Pulmonary artery endothelial cell (primary cell): ENCODE measurements at regions not wholly inside any gene's neighbourhood (a gene's known extent, or its start where the extent isn't known, plus 50 kb on each side); places are given as distances from the start of the nearest gene placed in this dataset.

ENCODE experiments used
- DNase-seq: peaks from one replicate; pipeline ENCODE4 v3.0.0-alpha.2; 2011; ENCODE audit warnings: low read depth, low spot score

DNA sequence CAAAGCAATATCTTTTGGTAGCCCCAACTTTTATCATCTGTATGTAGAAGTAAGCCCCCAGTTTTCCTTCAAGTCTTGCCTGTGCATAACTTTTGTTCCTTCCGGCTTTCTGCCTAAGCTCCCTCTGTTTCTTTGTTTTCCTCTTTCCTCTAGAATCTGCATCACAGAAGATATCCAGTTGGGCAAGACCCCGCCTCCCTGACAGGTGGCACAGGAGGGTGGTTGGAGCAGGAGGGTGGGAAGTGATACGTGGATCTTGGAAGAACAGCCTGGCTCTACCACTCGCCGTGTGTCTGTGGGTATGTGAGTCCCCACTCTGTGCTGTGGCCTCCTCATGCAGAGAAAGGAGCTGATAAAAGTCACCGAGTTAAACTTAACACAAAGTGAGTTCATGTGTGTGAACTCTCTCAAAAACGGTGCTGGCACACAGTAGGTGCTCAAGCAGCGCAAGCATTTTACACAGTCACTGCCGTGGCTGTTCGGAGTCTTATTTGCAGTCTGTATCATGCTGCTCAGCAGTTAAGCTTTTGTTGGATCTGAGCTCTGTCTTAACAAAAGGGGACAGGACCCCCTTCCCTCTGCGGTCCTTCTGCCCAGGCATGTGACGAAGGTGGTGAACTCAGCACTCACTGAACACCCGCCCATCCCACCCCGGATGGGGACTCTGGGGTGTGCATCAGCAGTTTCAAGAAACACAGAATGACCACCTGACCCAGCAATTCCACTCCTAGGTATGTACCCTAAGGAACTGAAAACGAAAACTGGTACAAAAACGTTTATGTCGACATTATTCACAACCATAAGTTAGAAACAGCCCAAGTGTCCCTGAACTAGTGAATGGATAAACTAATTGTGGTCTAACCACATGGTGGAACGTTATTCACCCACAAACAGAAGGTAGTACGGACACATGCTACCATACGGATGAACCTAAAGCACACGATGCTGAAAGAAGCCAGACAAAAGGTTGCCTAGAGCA, 249.1 kb downstream of the CTTN start:
- no peak for DNase-seq

DNA sequence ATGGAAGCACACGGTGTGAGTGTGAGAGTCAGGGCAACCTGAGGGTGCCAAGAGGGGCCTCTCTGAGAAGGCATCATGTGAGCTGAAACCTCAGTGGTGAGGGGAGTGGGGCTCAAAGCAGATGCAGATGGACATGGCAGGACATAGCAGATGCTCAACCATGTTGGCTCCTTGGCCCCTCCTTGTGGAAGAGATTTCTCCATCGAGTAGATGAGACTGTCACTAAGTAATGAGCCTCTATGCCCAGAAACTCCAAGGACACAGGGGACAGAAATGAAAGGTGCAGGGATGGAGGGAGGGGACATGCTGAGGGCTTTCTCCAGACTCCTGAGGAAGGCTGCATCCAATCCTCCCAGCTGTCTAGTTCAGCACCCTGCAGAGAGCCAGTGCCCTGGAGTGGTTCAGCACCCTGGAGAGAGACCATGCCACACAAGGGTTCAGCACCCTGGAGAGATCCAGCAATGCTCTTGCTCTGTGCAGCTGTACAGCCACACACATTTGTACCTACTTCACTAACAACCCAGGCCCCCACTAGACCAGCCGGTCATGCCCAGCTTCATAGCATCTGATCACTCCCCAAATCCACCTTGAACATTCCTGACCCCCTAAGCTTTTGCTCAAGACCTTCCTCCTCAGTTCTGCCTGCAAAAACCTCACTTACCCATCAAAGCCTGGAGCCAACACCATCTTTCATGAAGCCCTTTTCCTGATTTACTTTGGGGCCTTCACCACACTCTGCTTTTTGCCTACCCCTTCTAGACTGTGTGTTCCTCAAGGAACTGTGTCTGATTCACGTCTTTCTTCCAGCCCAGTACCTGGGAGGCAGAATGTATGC, 252.0 kb downstream of the CTTN start:
- DNase-seq: peak; percentile 24

DNA sequence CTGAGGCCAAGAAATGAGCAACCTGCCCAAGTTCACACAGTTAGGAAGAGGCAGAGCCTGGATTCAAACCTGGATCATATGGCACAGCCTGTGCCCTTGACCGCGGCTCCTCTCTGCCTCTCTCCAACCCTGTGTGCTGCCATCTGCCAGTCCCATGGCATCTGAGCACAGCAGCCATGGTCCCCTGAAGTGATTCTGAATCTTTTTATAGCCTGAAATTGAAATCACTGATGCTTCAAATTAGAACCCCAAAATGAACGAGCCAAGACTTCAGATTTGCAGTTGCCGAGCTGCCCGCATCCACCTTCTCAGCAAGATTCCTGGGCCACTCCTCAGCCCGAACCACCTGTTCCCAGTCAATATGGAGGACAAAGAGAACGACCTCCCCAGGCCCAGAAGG, 252.7 kb downstream of the CTTN start:
- DNase-seq: no peak

DNA sequence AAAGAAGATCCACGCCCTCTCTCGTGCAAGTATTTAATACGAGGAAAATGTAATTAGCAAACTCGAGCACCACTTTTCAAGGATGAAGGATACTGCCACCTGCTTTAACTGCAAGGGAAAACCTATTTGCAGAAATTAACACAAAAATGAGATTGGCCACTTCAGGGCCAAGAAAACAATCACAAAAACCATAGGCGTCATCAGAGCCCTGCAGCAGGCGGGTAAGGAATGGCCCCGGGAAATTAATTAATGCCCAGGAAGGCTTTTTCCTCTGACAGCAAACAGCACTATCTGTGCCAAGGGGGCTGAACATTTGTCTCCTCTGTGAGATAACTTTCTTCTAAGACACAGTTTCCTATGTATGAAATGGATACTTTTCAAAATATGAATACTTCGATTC, 255.7 kb downstream of the CTTN start:
- DNase-seq: no peak

DNA sequence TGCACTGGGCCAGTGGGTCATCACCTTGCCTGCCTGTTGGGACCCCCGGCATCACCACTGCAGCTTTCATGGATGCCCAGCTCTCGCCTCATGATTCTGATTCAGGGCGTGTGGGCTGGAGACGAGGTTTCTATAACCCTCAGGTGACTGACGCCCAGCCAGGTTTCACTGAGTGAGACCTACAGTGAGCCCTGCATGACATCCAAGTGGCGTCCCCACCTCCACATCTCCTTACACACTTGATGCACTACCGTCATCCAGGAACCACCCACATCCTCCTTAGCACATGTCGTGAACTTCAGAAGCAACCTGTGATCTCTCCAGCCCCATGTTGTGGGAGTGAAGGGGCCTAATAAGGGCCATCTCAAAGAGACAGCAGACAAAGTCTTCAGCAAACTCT, 257.5 kb downstream of the CTTN start:
- no peak for DNase-seq

DNA sequence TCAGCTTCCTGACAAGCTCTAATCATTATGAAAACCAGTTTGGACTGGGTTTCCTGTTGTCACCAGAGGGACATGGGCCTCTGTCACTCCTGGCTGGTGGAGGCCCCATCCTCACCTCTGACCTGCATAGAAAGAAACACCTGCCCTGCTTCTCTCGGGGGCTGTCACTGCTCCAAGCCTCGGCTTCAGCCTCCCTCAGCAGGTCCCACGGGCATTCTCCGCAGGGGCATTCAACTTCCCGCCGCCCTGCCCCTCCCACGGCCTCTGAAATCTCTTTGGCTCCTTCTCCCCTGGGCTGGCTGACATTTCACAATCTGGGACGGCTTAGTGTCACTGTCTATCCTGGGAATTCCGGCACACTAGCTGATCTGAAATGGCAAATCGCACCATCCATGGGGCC, 257.9 kb downstream of the CTTN start:
- DNase-seq: no peak

DNA sequence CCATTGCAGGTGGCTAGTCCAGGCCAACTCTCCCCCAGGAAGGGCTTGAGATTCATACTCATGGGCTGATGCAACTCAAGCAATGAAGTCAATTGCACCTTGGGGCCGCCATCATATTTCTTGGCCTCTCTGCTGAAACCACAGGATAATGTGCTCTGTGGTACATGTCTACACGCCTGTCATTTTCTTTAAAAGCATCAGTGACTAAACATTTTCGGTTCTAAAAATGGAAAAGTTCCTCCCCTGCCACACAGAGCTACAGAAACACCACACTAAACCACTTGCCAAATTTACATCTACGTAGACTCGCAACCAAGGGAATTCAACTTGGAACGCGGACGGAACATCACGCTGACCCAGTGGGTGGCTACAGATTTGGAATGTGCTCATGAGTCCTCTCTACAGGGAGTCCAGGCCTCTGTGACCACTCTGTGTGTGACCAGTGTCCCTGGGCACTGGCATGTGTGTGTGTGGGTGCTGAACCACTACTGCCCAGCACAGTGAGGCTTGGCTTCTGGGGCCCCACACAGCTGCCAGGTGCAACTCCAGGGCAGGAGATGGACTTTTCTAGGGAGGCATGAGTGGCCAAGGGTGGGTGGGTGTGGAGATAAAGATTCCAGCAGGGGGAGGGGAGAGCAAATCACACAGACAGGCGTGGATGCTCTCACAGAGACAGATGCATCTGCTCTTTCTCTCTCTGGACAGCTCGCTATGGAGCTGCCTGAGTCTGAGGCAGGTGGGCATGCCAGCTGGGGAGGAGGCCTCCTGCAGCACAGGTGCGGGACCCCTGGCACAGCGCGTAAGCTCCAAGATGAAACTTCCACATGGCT, 261.9 kb downstream of the CTTN start:
- DNase-seq: no peak

DNA sequence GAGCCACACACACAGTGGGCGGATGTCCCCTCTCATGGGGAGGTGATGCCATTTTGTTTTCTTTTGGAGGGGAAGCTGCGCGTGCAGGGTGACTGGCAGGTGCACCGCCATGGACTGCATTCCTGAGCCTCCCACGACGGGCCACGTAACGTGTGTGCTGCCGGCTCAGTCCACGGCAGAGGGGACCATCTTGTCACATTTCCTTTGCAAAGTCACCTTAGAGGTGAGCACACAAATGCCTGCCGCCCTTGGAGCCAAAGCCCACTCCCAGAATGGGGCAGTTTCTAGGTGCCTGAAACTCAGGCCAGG, 262.5 kb downstream of the CTTN start:
- no peak for DNase-seq

DNA sequence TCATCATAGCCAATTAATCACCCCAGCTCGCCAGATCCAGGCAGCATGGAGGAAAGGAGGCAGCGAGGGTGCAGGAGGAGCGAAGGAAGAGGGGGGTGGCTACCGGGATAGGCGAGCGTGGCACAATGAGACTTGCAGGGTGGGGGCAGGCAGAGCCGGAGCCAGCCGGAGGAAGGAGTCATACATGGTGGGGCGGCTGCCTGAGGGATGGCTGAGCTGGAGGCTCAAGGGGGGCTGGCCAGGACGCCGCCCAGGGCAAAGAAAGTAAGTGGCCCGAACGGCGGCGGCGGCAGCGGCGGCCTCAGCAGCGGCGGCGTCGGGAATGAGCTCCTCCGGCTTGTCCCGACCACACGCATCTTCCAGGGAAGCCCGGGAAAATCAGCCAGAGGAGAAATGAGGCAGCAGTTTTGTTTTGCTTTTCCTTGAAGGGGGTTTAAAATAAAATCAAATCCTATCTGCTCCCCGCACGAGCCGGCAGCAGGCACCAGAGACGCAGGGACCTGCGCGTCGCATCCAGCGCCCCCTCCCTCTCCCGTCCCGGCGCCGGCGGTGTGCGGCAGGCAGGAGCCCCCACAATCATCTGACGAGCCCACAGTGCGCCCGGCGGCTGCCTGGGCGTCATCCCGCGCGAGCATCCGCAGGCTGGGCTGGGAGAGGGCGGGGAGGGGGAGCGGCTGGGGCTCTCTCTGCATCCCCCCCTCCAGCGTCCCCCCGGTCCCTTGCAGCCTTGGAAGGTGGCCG, 263.6 kb downstream of the CTTN start:
- DNase-seq: no peak

DNA sequence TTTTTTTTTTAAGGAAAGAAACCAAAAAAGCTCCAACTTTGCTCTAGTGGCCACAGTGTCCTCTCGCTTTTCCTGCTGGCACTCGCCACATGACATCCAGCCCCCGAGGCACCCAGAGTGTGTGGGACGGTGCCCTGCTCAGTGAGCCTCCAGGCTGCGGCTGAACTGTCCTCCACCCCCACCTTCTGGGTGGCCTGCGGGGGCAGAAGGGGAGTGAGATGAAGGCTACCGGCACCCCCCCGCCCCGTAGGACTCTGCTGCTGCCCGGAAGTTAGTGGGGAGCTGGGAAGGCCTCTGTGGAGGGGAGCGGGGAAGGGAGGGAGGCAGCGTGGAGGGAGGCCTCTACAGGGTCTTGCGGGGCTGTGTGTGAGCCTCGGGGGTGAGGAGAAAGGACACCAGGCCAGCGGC, 264.4 kb downstream of the CTTN start:
- DNase-seq: no peak

DNA sequence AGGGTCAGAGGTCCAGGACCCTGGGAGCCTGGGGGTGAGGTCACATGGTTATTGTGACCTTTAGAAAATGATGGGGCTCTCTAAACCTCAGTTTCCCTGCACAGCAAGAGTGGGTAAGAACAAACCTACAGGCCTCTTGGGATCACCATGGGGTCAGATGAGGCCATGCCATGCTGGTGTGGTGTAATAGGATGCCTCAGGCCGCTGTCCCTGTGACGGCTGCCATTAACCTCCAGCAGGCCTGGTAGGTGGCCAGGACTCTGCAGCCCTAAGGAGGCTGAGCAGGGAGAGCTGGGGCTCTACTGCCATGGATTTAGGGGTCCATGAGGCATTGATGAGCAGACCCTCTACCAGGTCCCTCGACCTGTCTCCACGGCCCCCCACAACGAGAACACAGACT, 265.5 kb downstream of the CTTN start:
- DNase-seq: no peak

DNA sequence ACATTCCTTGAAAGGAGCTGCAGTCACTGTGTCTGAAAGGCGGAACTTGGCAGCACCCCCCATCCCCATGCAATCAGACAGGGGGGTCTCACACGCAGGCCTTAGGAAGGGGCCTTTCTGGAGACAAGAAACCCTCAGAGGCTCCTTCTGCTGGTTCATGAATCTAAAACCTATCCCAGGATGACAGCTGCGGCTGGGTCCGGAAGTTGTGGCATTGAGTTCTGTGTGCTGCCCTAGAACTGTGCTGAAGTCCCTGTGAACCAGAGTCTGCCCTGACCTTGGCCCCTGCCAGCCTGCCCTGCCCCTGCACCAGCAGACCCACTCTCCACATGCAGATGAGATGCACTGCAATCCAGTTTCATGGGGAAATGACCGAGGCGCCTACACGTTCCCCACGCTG, 268.0 kb downstream of the CTTN start:
- DNase-seq: no peak

DNA sequence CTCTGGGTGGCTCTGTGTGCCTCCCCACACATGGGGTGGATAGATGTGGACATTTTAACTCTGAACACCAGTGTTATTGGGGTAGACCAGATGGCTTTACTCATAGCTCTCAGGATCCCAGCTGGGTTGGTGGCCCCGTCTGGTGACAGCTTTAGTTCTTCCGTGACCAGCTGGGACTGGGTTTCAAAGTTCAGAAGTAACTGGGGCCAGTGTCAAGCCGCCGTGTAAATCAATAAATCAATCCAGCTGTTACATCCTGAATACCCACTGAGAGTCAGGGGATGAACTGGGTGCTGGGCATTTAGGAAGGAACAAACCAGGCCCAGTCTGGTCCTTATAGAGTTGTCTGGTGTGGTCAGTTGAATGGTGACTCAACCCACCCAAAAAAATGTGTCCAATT, 269.4 kb downstream of the CTTN start:
- DNase-seq: no peak

DNA sequence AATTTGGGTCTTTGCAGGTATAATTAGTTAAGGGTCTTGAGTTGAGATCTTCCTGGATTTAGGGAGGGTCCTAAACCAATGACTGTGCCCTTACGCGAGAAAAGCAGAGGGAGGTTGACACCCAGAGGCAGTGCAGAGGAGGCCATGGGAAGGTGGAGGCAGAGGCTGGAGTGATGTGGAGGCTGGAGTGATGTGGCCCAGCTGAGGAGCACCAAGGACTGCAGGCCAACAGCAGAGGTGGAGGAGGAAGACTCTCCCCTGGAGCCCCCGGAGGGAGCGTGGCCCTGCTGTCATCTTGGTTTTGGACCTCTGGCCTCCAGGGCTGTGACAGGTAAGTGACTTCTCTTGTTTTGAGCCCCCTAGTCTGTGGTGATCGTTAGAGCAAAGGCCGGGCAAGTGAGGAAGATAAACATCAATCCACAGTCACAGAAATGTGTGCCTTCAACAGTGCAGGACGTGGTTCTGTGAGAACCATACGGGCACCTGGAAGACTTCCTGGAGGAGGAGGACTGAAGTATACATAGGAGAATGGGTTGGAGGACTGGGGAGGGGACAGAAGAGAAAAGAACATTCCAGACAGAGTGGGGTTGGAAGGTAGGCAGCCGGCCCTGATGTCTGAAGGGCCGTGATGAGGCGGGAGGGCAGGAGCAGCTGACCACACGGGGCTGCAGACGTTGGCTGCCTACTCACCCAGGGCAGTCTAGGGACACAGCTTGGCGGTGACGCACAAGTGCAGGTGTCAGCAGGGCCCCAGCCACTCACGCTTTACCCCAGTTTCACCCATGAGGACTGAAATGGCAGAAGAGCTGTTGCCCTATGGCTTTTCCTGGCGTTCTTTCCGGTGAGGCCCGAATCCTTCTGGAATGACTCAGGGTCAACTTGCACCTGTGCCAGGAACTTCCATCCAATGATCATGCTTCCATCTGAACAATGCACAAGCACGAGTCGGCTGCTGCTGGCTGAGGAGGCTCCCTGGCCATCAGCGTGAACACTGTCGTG, 270.2 kb downstream of the CTTN start:
- DNase-seq: no peak

DNA sequence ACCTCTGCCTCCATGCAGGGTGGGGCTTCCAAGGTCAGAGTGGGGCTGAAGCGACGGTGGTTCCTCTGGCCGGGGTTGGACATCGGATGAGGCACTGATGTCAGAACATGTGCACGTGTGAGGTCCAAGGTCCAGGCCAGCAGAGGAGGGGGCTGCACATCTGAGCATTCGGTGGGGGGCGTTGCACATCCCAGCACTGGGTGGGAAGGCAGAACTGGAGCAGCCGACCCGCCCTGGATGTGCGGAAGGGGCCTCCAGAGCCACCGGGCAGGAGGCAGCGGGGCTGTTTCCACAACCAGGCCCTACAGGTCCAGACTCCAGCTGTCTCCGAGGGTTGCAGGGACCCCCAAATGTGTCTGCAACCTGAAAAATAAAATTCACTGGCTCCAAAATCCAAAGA, 271.0 kb downstream of the CTTN start:
- DNase-seq: no peak

DNA sequence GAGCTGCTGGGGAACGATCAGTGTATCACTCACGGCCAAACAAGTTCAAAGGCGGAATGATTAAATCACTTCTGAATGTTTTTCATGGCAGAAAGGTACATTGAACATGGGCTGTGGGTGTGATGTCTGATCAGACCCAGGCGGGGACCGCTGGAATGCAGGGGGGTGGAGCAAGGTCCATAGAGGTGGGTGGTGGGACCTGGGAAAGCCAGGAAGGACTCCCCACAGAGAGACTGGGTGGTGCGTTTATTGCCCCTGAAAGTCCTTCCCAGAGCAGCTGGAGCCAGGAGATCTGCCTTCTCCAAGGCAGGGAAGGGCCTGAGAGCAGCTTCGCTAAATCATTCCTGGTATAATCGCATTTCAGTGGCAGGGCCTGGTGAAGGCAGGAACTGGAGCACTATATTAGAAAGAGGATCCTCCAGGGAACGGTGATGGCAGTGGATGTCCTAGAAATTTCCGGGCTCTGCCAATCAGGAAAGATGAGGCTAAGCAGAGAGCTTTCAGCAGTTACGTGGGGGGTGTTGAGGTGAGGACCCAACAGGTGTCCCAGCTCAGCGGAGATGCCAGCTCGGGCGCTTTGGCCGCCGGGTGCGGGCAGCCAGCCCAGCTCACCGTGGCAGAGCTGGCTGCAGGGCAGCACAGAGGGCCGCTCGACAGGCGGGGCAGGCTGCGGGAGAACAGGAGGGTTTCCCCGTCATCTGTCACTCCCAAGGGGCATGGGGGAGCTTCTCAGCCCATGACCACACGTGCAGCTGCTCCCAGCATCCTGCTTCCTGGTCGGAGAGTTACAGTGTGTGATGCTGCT, 271.7 kb downstream of the CTTN start:
- DNase-seq: no peak

DNA sequence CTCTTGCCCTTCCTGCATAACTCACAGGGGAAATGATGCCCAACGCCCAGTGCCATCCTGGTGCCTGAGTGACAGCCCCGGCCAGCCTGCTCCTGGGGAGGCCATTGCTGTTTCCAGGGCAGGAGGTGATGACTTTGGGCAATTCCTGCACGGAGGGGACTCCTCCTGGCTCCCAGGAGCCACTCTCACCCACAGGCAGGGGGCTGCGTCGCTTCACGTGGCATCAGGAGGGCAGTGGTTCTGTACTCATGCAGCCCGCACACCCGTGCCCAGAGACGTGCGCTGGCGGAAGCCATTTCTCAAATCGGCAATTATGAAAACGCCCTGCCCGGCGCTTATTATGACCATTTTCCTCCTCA, 272.3 kb downstream of the CTTN start:
- DNase-seq: no peak

DNA sequence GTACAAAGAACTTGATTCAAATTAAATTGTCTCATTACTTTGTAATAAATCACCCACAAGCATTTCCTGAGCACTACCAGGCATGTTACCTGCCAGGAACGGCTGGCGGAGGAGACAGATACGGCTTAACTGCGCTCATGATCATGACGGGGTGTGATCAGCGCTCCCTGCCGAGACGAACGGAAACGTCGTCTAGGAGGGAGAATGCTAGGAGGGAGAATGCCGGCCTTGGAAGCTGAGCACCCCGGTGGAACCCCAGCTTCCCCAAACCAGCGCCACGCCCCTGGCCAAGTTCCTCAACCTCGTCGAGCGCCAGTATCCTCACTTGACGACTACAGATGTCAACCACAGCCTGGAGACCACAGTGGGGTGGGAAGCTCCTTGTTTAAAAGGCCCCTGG, 272.8 kb downstream of the CTTN start:
- DNase-seq: no peak

DNA sequence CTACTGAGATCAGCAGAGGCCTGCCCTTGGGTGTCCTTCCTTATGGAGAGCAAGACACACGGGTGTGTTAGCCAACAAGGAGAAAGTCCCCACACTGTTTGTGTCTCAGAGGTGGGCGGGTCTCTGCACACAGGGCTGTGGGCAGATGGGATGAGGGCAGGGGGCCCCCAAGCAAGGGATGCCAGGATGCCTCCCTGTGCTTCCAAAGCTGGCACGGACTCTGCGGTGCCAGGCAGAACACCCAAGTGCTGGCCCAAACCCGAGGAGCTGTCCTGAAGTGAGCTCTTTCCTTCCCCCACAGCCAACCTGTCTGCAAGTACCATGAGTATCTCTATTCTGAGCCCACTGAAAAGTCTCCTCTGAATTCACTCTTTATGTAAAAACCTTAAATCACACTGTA, 273.3 kb downstream of the CTTN start:
- no peak for DNase-seq
